NCI-H2227 treated with DMSO at 0.1 percent for 48 hours (cell line): ENCODE measurements at regions not wholly inside any gene's neighbourhood (a gene's known extent, or its start where the extent isn't known, plus 50 kb on each side); places are given as distances from the start of the nearest gene placed in this dataset.

Experiments
- DNase-seq: peaks from one replicate; lab custom pipeline; 2025; lab: John Stamatoyannopoulos, UW

GRCh38 chrX:134173541-134174272 lies 63.3 kb upstream of the CCDC160 start:
- no peak for DNase-seq

GRCh38 chrX:134174273-134174660 lies 62.7 kb upstream of the CCDC160 start:
- DNase-seq = no peak

- no peak for DNase-seq
These were observed 62.1 kb upstream of the CCDC160 start for GRCh38 chrX:134174859-134175258.

DNA sequence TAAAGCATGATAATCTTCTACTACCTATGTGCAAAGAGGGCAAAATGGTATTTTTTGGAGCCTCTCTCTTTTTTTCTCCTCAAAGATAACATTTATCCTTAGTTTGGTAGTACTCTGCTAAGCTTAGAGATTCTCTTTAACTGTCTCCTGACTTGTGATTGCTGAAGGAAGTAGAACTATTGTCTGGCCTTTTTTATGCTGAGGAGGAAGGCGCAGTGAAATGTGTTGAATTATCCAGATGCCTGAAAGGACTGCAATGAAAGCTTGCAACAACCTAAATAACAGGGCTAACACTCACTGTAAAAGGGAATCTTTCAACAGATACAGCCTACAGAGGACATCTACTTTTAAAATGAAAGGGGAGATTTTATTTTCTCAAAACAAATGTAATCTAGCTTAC lies 59.5 kb upstream of the CCDC160 start:
- DNase-seq = no peak

DNA sequence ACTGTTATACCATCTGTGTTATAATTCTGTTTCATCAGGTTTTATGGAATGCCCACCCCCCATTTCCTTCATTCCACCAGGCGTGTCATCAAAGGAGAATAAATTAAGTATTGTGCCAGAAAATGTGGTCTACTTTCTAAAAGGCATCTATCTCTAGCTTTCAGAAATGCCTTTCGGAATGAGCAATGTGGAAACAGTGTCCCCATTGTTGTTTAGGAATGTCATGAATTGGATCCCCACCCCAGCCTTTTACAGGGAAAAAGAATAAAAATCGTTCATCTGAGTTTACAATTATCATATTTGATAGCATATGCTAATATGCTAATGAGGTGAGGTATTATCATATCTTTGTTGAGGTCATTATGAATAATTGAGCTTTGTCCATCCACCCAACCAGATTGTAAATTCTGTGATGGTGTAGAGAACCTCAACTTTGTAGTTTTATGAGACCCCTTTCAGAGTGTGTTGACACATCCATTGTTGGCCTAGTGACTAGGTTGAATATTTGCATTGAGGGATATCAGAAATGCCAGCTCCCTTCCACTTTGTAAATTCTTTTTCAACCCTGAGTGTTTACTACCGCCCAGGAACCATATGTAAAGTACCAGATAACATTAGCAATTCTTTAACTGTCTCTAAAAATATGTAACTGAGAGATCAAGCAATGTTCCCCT lies 56.2 kb upstream of the CCDC160 start:
- no peak for DNase-seq

GRCh38 chrX:134181275-134181660 lies 55.7 kb upstream of the CCDC160 start:
- DNase-seq = no peak

DNA sequence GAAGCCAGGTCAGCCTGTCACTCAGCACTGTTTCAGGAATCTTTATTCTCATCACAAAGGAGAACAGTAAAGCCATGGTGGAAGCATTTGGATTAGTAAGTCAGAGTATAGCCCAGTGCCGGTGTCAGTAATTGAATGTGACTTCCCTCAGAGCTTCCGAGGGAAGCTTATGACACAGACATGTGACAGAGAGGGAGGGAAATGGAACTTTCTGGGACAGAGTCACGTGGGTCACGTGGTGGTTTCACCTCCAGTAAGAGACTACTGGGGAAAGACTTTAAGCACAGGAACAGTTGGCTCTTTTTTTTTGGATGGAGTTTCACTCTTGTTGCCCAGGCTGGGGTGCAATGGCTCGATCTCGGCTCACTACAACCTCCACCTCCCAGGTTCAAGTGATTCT lies 53.3 kb upstream of the CCDC160 start:
- DNase-seq = no peak

GRCh38 chrX:134184936-134185335 lies 52.0 kb upstream of the CCDC160 start:
- no peak for DNase-seq

DNA sequence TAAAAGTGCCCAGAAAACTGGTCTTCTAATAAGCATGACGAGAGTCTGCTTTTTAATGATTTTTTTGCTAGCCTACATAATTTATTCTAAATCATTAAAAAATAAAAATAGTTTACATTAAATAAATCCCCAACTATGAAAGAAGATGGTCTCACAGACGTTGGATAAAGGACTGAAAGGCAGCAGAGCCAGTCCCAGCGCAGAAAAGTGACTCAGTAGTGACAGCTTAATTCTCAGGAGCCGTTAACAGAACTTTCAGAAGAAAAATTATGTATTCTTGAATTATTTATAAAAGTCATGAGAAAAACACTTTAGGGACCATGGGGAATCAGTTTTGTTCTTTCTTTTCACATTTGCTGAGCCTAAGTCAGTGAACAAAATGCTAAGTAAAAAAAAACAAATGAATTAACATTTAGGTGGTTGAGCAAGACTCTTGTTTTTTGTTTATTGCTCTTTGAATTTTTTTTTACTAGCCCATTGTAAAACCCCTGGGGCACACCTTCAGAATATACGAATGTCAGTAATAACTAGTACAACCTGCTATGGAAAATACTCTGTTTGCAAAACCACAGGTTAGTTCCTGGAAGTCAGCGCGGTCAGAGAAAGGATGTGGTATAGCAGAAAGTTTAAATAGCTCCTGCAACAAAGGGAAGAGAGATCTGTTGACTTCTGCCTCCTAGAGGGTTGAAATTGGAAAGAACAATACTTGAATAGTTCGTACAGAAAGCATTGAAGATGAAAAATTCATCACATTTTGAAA lies 50.4 kb upstream of the CCDC160 start:
- no peak for DNase-seq
